EL (cell line): ENCODE measurements at regions not wholly inside any gene's neighbourhood (a gene's known extent, or its start where the extent isn't known, plus 50 kb on each side); places are given as distances from the start of the nearest gene placed in this dataset.

Experiments used
- DNase-seq: peaks from one replicate; pipeline ENCODE4 v3.0.0-alpha.2; 2016

GRCh38 chr16:77555126-77555525 lies 120.3 kb upstream of the ADAMTS18 start:
- DNase-seq = no peak

GRCh38 chr16:77555791-77556190 lies 121.0 kb upstream of the ADAMTS18 start:
- no peak for DNase-seq

GRCh38 chr16:77556201-77556873 lies 121.5 kb upstream of the ADAMTS18 start:
- DNase-seq = peak; percentile 1

GRCh38 chr16:77557385-77557784 lies 122.6 kb upstream of the ADAMTS18 start:
- DNase-seq = no peak

- DNase-seq = no peak
Measured at GRCh38 chr16:77558786-77559185, 124.0 kb upstream of the ADAMTS18 start.

GRCh38 chr16:77562497-77562896 lies 127.7 kb upstream of the ADAMTS18 start:
- no peak for DNase-seq

GRCh38 chr16:77564791-77565390 lies 130.1 kb upstream of the ADAMTS18 start:
- DNase-seq = peak; percentile 6

GRCh38 chr16:77569406-77569805 lies 134.6 kb upstream of the ADAMTS18 start:
- DNase-seq = no peak

- no peak for DNase-seq
Measured at GRCh38 chr16:77570574-77570973, 135.7 kb upstream of the ADAMTS18 start.

- DNase-seq = no peak
Measured at GRCh38 chr16:77571115-77571862, 136.5 kb upstream of the ADAMTS18 start.

GRCh38 chr16:77574867-77575624 lies 140.2 kb upstream of the ADAMTS18 start:
- no peak for DNase-seq

GRCh38 chr16:77579351-77579891 lies 142.9 kb upstream of the NUDT7 start:
- no peak for DNase-seq

GRCh38 chr16:77581706-77582105 lies 140.6 kb upstream of the NUDT7 start:
- DNase-seq = no peak

GRCh38 chr16:77584205-77584859 lies 138.0 kb upstream of the NUDT7 start:
- DNase-seq = peak; percentile 49

GRCh38 chr16:77585379-77586251 lies 136.7 kb upstream of the NUDT7 start:
- DNase-seq = no peak

- DNase-seq = no peak
Measured at GRCh38 chr16:77588389-77588788, 133.9 kb upstream of the NUDT7 start.

GRCh38 chr16:77589071-77589765 lies 133.1 kb upstream of the NUDT7 start:
- DNase-seq = no peak

- no peak for DNase-seq
Measured at GRCh38 chr16:77590707-77591106, 131.6 kb upstream of the NUDT7 start.

GRCh38 chr16:77591347-77591746 lies 131.0 kb upstream of the NUDT7 start:
- no peak for DNase-seq

- no peak for DNase-seq
Measured at GRCh38 chr16:77592021-77592420, 130.3 kb upstream of the NUDT7 start.

GRCh38 chr16:77594057-77594456 lies 128.3 kb upstream of the NUDT7 start:
- DNase-seq = no peak
